ENCODE measurements at regions not wholly inside any gene's neighbourhood (a gene's known extent, or its start where the extent isn't known, plus 50 kb on each side); places are given as distances from the start of the nearest gene placed in this dataset.

GRCh38 chr10:71112138-71112785 lies 100.1 kb upstream of the UNC5B start:
- TF ChIP-seq CEBPB (tag; IDR thresholded peaks at IDR 0.05) (no peak), HDAC2 (IDR thresholded peaks at IDR 0.05) (no peak), ZFX (CRISPR knock-in tag; IDR thresholded peaks at IDR 0.05) (no peak), NUFIP1 (IDR thresholded peaks at IDR 0.05; ENCODE audit: partially characterized antibody) (no peak), GATA2 (CRISPR knock-in tag; IDR thresholded peaks at IDR 0.05) (no peak), CTCF (IDR thresholded peaks at IDR 0.05 in 2 of 3, conservative IDR thresholded peaks at IDR 0.05 in 1 of 3; ENCODE audit: insufficient read depth in 2 of 3, low read depth in 1 of 3, low read length in 3 of 3) (no peak), REST (IDR thresholded peaks at IDR 0.05; ENCODE audit: borderline replicate concordance) (no peak), REST (CRISPR knock-in tag; IDR thresholded peaks at IDR 0.05; ENCODE audit: low read depth) (no peak), ZZZ3 (IDR thresholded peaks at IDR 0.05) (no peak), HNRNPLL (IDR thresholded peaks at IDR 0.05; ENCODE audit: low read depth, low read length, poor library complexity, severe bottlenecking) (no peak)

Data from K562 (cell line).